Endothelial cell of umbilical vein (primary cell): ENCODE measurements at regions not wholly inside any gene's neighbourhood (a gene's known extent, or its start where the extent isn't known, plus 50 kb on each side); places are given as distances from the start of the nearest gene placed in this dataset.

ENCODE experiments used
- BruUV-seq: library from RNA; stranded (reverse); fragments of 400-500 nt; replicated peaks from 2 replicates; lab custom pipeline; 2021; lab: Mats Ljungman, UMichigan
- CTCF ChIA-PET: fragments of 300-600, 350-600 bp; sonication (Branson Sonifier 250); formaldehyde crosslinking; loops from one replicate; lab custom pipeline; 2021; ENCODE audit warnings: antibody characterized with exemption, inconsistent platforms; lab: Charles Lee
- POLR2A ChIA-PET: fragments of 300-600, 350-600 bp; sonication (Branson Sonifier 250); formaldehyde crosslinking; loops from one replicate; lab custom pipeline; 2021; ENCODE audit warnings: antibody characterized with exemption, inconsistent platforms; lab: Charles Lee
- DNase-seq: peaks from one replicate; pipeline ENCODE4 v3.0.0-alpha.2; 2011; ENCODE audit warnings: low read depth, low spot score
- FAIRE-seq: peaks from 2 replicates; lab custom pipeline; 2011; peaks lifted over from hg19 to GRCh38; lab: Jason Lieb, UNC
- H2AFZ ChIP-seq: 2 replicates; pipeline ENCODE4 v1.6.0; 2012; ENCODE audit warnings: low read depth, low read length, control low read depth, inconsistent platforms
- H3K27ac ChIP-seq: 2 replicates; pipeline ENCODE4 v1.5.1; 2011; ENCODE audit warnings: low read depth, mild to moderate bottlenecking, control low read depth, low read length, moderate library complexity; ENCODE audit not compliant: insufficient read depth
- H3K27me3 ChIP-seq, 2 experiments: 2 replicates each; pipeline versions ENCODE4 v1.6.0 to v1.6.1; 2011; ENCODE audit warnings: low read length in 2 of 2, mixed read lengths in 1 of 2; ENCODE audit not compliant: control insufficient read depth in 2 of 2, insufficient read depth in 2 of 2
- H3K36me3 ChIP-seq, 2 experiments: 2 replicates in 1 of 2; 3 replicates in 1 of 2; pipeline ENCODE4 v1.5.1; 2011; ENCODE audit warnings: low read length in 2 of 2, mild to moderate bottlenecking in 1 of 2, moderate library complexity in 1 of 2; ENCODE audit not compliant: control insufficient read depth in 2 of 2, insufficient read depth in 2 of 2; ENCODE audit errors: extremely low read depth in 1 of 2
- H3K4me1 ChIP-seq: 3 replicates; pipeline ENCODE4 v1.5.1; 2011; ENCODE audit warnings: mild to moderate bottlenecking, low read length; ENCODE audit not compliant: control insufficient read depth, insufficient read depth; ENCODE audit errors: extremely low read depth
- H3K4me2 ChIP-seq: 2 replicates; pipeline ENCODE4 v1.6.1; 2011; ENCODE audit warnings: low read length, control low read depth, mixed read lengths; ENCODE audit not compliant: insufficient read depth
- H3K4me3 ChIP-seq, 3 experiments: fragments of 200-600 bp in 1 of 3; sonication (generic), shearing (Covaris generic) in 1 of 3; replicated peaks in 1 of 3; 2 replicates each; pipeline ENCODE4 v1.5.1; 2011 to 2016; ENCODE audit warnings: control low read depth in 3 of 3, low read length in 3 of 3, mild to moderate bottlenecking in 2 of 3, inconsistent platforms in 1 of 3, low read depth in 1 of 3, moderate library complexity in 1 of 3; ENCODE audit not compliant: insufficient read depth in 1 of 3
- H3K79me2 ChIP-seq: 2 replicates; pipeline ENCODE4 v1.6.0; 2012; ENCODE audit warnings: low read length, inconsistent platforms; ENCODE audit not compliant: control insufficient read depth, insufficient read depth
- H3K9ac ChIP-seq: replicated peaks from 2 replicates; pipeline ENCODE3; 2011; ENCODE audit warnings: low read length, control low read depth; ENCODE audit not compliant: insufficient read depth; ENCODE audit errors: extremely low read depth
- H3K9me1 ChIP-seq: replicated peaks from 3 replicates; pipeline ENCODE4 v1.6.0; 2011; ENCODE audit warnings: mild to moderate bottlenecking, low read length; ENCODE audit not compliant: control insufficient read depth, insufficient read depth; ENCODE audit errors: extremely low read depth
- H3K9me3 ChIP-seq: replicated peaks from 2 replicates; pipeline ENCODE4 v1.5.1; 2012; ENCODE audit warnings: low read length, inconsistent platforms; ENCODE audit not compliant: control insufficient read depth, insufficient read depth
- H4K20me1 ChIP-seq: replicated peaks from 2 replicates; pipeline ENCODE3; 2011; ENCODE audit warnings: mild to moderate bottlenecking, low read length; ENCODE audit not compliant: control insufficient read depth, insufficient read depth; ENCODE audit errors: extremely low read depth
- EZH2 ChIP-seq: IDR thresholded peaks from 2 replicates; pipeline ENCODE4 v1.6.1; 2012; ENCODE audit warnings: borderline replicate concordance, low read depth, mild to moderate bottlenecking, moderate library complexity, low read length, inconsistent platforms; ENCODE audit not compliant: severe bottlenecking
- FOS ChIP-seq: IDR thresholded peaks from 2 replicates; pipeline ENCODE4 v1.6.1; 2011; ENCODE audit warnings: mild to moderate bottlenecking, low read length, moderate library complexity, borderline replicate concordance; ENCODE audit not compliant: insufficient read depth
- GATA2 ChIP-seq: IDR thresholded peaks from 2 replicates; pipeline ENCODE4 v1.7.0; 2011; ENCODE audit warnings: low read depth, mild to moderate bottlenecking, moderate library complexity, mixed read lengths, low read length; ENCODE audit not compliant: insufficient read length, insufficient read depth
- JUN ChIP-seq: IDR thresholded peaks from 2 replicates; pipeline ENCODE4 v1.6.1; 2011; ENCODE audit warnings: borderline replicate concordance, low read depth; ENCODE audit not compliant: insufficient read length, insufficient read depth
- MYC ChIP-seq: IDR thresholded peaks from one replicate; pipeline ENCODE4 v1.6.1; 2011; ENCODE audit warnings: mild to moderate bottlenecking, low read depth, low read length
- POLR2A ChIP-seq: IDR thresholded peaks from 2 replicates; pipeline ENCODE4 v1.6.1; 2012; ENCODE audit warnings: low read depth, mild to moderate bottlenecking, control low read depth, low read length
- POLR2AphosphoS5 ChIP-seq: IDR thresholded peaks from 2 replicates; pipeline ENCODE4 v1.6.1; 2012; ENCODE audit warnings: low read depth, mild to moderate bottlenecking, control low read depth, low read length, moderate library complexity; ENCODE audit not compliant: insufficient read depth
- dilution Hi-C: fragments of 300-500 bp; cut with MboI; formaldehyde crosslinking; loops from one replicate; pipeline ENCODE4 v1.15.0; 2019; ENCODE audit warnings: low sequenced_read_pairs; ENCODE audit not compliant: extremely low pct_ligation_motif_present
- intact Hi-C: fragments of 100-400 bp; cut with micrococcal nuclease; formaldehyde crosslinking; loops from one replicate; pipeline ENCODE4 v1.10.0; 2022
- TF ChIP-seq, protein P1 (sequence below): IDR thresholded peaks from 2 replicates; pipeline ENCODE4 v1.6.1; 2011; ENCODE audit not compliant: insufficient read depth, insufficient read length
- TF ChIP-seq, protein P2 (sequence below), 2 donors: IDR thresholded peaks; 1 replicate in 1 of 2; 2 replicates in 1 of 2; pipeline ENCODE4 v1.5.1; 2011; ENCODE audit warnings: low read length in 2 of 2, mild to moderate bottlenecking in 2 of 2, moderate library complexity in 2 of 2, control low read depth in 1 of 2, inconsistent platforms in 1 of 2, low read depth in 1 of 2; ENCODE audit not compliant: insufficient read depth in 1 of 2; ENCODE audit errors: extremely low read depth in 1 of 2

GRCh38 chr20:51924509-51924908 lies 122.2 kb upstream of the SALL4 start:
- no peaks in the 10 kb centered on the region for H3K9me3 ChIP-seq
- no peaks in the 10 kb centered on the region for H3K27me3 ChIP-seq
- H4K20me1 ChIP-seq = no peaks in the 10 kb centered on the region
- no peak overlapping the region for H3K4me3 ChIP-seq
- DNase-seq (no peak), FAIRE-seq (no peak)
- CTCF ChIA-PET = interaction anchor here (1.0 to 2.1 kb wide), 3 partner anchors 10 to 125 kb away, joined by 3 to 8 read pairs (median 7); no protein-coding TSS in a partner anchor
- no peak overlapping the region for H3K27ac ChIP-seq
- H3K4me1 ChIP-seq = peaks cover 20% of the 10 kb centered on the region
- no peak overlapping the region for H3K4me2 ChIP-seq
- TF ChIP-seq JUN = no peak
- no peak for TF ChIP-seq MYC
- no peak for TF ChIP-seq POLR2AphosphoS5
- no peak for TF ChIP-seq GATA2
- TF ChIP-seq, protein P1, sequence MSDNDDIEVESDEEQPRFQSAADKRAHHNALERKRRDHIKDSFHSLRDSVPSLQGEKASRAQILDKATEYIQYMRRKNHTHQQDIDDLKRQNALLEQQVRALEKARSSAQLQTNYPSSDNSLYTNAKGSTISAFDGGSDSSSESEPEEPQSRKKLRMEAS = no peak
- no peak for TF ChIP-seq EZH2
- TF ChIP-seq FOS = no peak
- TF ChIP-seq POLR2A = no peak
- TF ChIP-seq, protein P2, sequence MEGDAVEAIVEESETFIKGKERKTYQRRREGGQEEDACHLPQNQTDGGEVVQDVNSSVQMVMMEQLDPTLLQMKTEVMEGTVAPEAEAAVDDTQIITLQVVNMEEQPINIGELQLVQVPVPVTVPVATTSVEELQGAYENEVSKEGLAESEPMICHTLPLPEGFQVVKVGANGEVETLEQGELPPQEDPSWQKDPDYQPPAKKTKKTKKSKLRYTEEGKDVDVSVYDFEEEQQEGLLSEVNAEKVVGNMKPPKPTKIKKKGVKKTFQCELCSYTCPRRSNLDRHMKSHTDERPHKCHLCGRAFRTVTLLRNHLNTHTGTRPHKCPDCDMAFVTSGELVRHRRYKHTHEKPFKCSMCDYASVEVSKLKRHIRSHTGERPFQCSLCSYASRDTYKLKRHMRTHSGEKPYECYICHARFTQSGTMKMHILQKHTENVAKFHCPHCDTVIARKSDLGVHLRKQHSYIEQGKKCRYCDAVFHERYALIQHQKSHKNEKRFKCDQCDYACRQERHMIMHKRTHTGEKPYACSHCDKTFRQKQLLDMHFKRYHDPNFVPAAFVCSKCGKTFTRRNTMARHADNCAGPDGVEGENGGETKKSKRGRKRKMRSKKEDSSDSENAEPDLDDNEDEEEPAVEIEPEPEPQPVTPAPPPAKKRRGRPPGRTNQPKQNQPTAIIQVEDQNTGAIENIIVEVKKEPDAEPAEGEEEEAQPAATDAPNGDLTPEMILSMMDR (IDR thresholded peaks at IDR 0.05; ENCODE audit: extremely low read depth in 1 of 2, insufficient read depth in 1 of 2, low read depth in 1 of 2, low read length in 2 of 2) = no peak
- H3K9me1 ChIP-seq = no peaks in the 10 kb centered on the region
- no peak overlapping the region for H3K9ac ChIP-seq
- H3K36me3 ChIP-seq = no peaks in the 10 kb centered on the region
- BruUV-seq = no TSS peak
- H2AFZ ChIP-seq = no peak overlapping the region
- no peaks in the 10 kb centered on the region for H3K79me2 ChIP-seq
- intact Hi-C loops (no loop called here), dilution Hi-C loops (no loop called here)
- POLR2A ChIA-PET = no interaction called here
